NB4 (cell line): ENCODE measurements at regions not wholly inside any gene's neighbourhood (a gene's known extent, or its start where the extent isn't known, plus 50 kb on each side); places are given as distances from the start of the nearest gene placed in this dataset.

Experiments
- CTCF ChIP-seq: IDR thresholded peaks from one replicate; pipeline ENCODE4 v1.5.1; 2012; ENCODE audit warnings: low read depth, low read length
- MAX ChIP-seq: IDR thresholded peaks from 2 replicates; pipeline ENCODE4 v1.6.1; 2011; ENCODE audit warnings: low read depth, low read length

DNA sequence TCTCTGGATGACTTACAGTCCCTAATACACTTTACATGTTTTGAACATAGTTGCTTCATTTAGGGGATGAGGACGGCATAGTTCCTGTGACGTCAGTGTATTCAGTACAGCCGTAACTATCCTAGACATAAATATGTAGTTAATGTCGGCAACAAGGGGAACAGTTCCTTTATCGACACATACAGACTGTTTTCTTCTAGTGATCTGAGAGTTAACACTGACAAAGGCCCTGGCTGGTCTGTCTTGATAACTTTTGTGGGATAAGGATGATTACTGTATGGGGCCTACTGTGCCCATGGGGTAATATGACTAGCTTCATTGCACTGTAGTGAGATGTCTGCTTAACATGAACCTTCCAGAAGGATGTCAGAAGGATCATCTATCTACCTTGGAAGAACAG is 131.2 kb downstream of the ZNF518B start:
- no peak for TF ChIP-seq CTCF
- TF ChIP-seq MAX: no peak
